ENCODE measurements at regions not wholly inside any gene's neighbourhood (a gene's known extent, or its start where the extent isn't known, plus 50 kb on each side); places are given as distances from the start of the nearest gene placed in this dataset.

DNA sequence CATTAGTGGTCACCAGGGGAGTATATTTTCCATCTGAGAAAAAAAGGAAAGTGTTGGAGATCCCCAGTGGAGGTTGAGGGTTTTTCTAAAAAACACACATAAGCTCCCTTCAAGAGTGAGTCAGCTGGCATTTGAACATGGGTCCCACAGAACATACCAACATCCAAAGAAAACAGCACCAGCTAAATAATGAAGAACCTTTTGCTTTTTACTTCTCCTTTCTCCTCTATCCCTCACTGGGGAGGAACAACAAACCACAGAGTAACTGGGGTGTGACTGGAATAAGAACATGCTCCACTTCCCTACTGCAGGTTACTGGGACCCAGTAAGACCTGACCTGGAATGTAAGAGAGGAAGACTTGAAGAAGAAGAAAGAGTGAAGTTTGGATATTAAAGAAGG is 56.5 kb upstream of the RAPH1 start:
- Histone ChIP-seq H3K9me3 (no peaks in the 10 kb centered on the region), H3K36me3 (no peaks in the 10 kb centered on the region), H3K27me3 (no peaks in the 10 kb centered on the region), H3K27ac (no peak overlapping the region), H3K4me1 (no peaks in the 10 kb centered on the region), H3K4me3 (no peak overlapping the region)
- TF ChIP-seq, protein P1, sequence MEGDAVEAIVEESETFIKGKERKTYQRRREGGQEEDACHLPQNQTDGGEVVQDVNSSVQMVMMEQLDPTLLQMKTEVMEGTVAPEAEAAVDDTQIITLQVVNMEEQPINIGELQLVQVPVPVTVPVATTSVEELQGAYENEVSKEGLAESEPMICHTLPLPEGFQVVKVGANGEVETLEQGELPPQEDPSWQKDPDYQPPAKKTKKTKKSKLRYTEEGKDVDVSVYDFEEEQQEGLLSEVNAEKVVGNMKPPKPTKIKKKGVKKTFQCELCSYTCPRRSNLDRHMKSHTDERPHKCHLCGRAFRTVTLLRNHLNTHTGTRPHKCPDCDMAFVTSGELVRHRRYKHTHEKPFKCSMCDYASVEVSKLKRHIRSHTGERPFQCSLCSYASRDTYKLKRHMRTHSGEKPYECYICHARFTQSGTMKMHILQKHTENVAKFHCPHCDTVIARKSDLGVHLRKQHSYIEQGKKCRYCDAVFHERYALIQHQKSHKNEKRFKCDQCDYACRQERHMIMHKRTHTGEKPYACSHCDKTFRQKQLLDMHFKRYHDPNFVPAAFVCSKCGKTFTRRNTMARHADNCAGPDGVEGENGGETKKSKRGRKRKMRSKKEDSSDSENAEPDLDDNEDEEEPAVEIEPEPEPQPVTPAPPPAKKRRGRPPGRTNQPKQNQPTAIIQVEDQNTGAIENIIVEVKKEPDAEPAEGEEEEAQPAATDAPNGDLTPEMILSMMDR (IDR thresholded peaks at IDR 0.05), result no peak
- TF ChIP-seq POLR2A (IDR thresholded peaks at IDR 0.05), result no peak
- TF ChIP-seq POLR2AphosphoS5 (IDR thresholded peaks at IDR 0.05), result no peak
- TF ChIP-seq EP300 (IDR thresholded peaks at IDR 0.05), result no peak
- intact Hi-C loops (cut with DNase I; ENCODE audit: low total_unique reads), result no loop called here
- DNase-seq, result no peak

DNA sequence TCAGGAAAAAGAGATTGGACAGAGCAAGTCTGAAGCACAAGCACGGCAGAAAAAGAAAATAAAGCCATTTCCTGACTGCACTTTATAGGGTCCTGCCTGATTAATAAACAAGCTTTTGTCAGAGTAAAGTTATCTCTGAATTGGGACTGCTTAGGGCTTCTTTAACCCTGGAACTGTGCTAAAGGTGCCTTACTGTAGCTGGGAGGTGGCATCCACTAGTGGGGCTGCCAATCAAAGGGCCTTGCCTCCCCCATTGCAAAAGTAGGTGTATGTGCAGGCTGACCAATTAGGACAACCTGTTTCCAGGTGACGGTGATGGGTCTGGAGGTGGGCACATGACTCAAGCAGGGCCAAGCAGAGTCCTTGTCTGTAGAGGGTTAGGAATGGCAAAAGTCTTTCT is 57.4 kb upstream of the RAPH1 start:
- H3K36me3 ChIP-seq, result no peaks in the 10 kb centered on the region
- no peaks in the 10 kb centered on the region for H3K9me3 ChIP-seq
- no peak overlapping the region for H3K4me3 ChIP-seq
- H3K27me3 ChIP-seq, result no peaks in the 10 kb centered on the region
- 53 to 73% (median 57%) methylated on average over 2 of the region's 2 CpGs for WGBS, 5 donors
- no peak for DNase-seq
- no peak for TF ChIP-seq POLR2AphosphoS5 (IDR thresholded peaks at IDR 0.05)
- TF ChIP-seq POLR2A (IDR thresholded peaks at IDR 0.05), result no peak
- TF ChIP-seq, protein P1 (IDR thresholded peaks at IDR 0.05), result no peak
- no peak for TF ChIP-seq EP300 (IDR thresholded peaks at IDR 0.05)
- intact Hi-C loops (cut with DNase I; ENCODE audit: low total_unique reads), result no loop called here
- H3K27ac ChIP-seq, result no peak overlapping the region
- no peaks in the 10 kb centered on the region for H3K4me1 ChIP-seq

DNA sequence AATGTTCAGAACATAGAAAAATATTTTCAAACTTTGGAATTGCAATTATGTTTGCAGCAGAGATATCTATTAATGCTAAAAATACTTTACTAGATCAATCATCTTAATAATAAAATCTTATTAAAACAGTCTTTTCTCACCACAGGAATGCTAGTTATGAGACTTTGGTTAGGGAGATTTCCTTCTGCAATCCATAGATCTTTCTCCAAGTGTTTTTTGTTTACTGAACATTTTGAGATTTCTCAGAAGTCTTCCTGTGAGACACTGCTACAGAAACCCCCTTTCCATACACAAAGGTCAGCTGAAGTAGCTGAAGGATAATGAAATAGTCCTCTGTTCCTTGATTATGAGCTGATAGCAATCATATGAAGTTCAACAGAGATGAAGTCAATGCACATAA is 59.4 kb upstream of the RAPH1 start:
- no peaks in the 10 kb centered on the region for H3K4me1 ChIP-seq
- H3K4me3 ChIP-seq, result no peak overlapping the region
- H3K27me3 ChIP-seq, result no peaks in the 10 kb centered on the region
- H3K27ac ChIP-seq, result no peak overlapping the region
- H3K9me3 ChIP-seq, result no peaks in the 10 kb centered on the region
- DNase-seq, result no peak
- intact Hi-C loops (cut with DNase I; ENCODE audit: low total_unique reads), result no loop called here
- TF ChIP-seq, protein P1 (IDR thresholded peaks at IDR 0.05), result no peak
- TF ChIP-seq EP300 (IDR thresholded peaks at IDR 0.05) (no peak), POLR2AphosphoS5 (IDR thresholded peaks at IDR 0.05) (no peak), POLR2A (IDR thresholded peaks at IDR 0.05) (no peak)
- no peaks in the 10 kb centered on the region for H3K36me3 ChIP-seq

DNA sequence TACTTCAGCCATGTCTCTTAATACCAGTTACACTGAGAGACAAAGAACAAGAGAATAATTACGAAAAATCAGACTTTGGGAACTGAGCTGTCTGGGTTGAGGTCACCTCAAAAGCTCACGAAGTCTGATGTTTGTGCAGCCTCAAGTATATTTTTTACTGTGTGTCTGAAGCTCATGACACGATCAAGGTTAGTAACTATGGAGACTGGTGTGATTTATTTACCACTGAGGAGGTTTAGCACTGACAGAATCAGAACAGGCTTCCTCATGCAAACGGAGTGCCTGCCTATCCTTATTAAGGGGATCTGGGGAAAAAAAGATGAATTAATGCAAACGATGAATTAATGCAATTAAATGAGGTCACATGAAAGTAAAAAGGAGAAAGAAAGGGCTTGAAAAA is 61.1 kb upstream of the RAPH1 start:
- H3K4me3 ChIP-seq, result no peak overlapping the region
- H3K36me3 ChIP-seq, result no peaks in the 10 kb centered on the region
- no peak for DNase-seq
- H3K9me3 ChIP-seq, result no peaks in the 10 kb centered on the region
- H3K4me1 ChIP-seq, result no peaks in the 10 kb centered on the region
- no peaks in the 10 kb centered on the region for H3K27me3 ChIP-seq
- H3K27ac ChIP-seq, result no peak overlapping the region
- TF ChIP-seq EP300 (IDR thresholded peaks at IDR 0.05), result no peak
- WGBS, 5 donors, result 59 to 76% (median 70%) methylated on average over 5 of the region's 5 CpGs
- intact Hi-C loops (cut with DNase I; ENCODE audit: low total_unique reads), result no loop called here

DNA sequence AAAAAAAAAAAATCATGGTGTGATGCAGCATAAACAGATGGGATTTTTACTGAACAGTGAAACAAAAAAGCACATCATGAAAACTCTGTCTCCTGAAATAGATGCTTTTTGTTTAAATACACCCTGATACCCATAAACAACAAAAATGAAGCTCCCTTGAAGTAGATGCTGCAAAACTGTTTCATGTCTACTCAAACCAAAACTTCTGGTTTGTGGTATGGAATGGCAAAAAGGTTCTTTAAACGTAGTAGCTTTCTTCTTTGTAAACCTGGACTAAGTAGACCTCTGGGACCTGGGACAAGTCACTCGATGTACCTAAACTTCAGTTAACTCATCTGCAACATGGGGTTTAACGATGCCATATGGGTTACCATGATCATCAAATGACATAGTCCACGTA is 64.4 kb upstream of the RAPH1 start:
- TF ChIP-seq POLR2AphosphoS5 (IDR thresholded peaks at IDR 0.05) (no peak), EP300 (IDR thresholded peaks at IDR 0.05) (no peak), POLR2A (IDR thresholded peaks at IDR 0.05) (no peak)
- TF ChIP-seq, protein P1 (IDR thresholded peaks at IDR 0.05), result no peak
- Histone ChIP-seq H3K27ac (no peak overlapping the region), H3K27me3 (no peaks in the 10 kb centered on the region), H3K36me3 (no peaks in the 10 kb centered on the region), H3K9me3 (no peaks in the 10 kb centered on the region), H3K4me3 (no peak overlapping the region), H3K4me1 (peaks cover 0 to 11% (median 4%) of the 10 kb centered on the region in 4 donors)
- 82 to 90% (median 88%) methylated on average over 4 of the region's 4 CpGs for WGBS, 5 donors
- intact Hi-C loops (cut with DNase I; ENCODE audit: low total_unique reads), result no loop called here
- no peak for DNase-seq
